Coronary artery (tissue), 2 donors: ENCODE measurements at regions not wholly inside any gene's neighbourhood (a gene's known extent, or its start where the extent isn't known, plus 50 kb on each side); places are given as distances from the start of the nearest gene placed in this dataset.
"Not testable (repeated sequence)": the region's sequence is repeated elsewhere in the genome, so short reads cannot be mapped to it uniquely, and the experiment has no call there.

Source experiments
- DNase-seq: peaks from one replicate; pipeline ENCODE4 v3.0.0-alpha.2; 2017; ENCODE audit warnings: low spot score
- H3K27ac ChIP-seq, 2 donors: fragments of 200-600 bp; sonication (generic); one replicate each; pipeline ENCODE4 v1.5.1; 2016 to 2019
- H3K4me3 ChIP-seq: fragments of 200-600 bp; sonication (generic); 2 replicates; pipeline ENCODE4 v1.5.1; 2016; ENCODE audit warnings: mild to moderate bottlenecking, moderate library complexity
- TF ChIP-seq, protein P1 (sequence below): fragments of 200-600 bp; sonication (generic); IDR thresholded peaks from one replicate; pipeline ENCODE4 v1.5.1; 2019; ENCODE audit warnings: antibody characterized with exemption

DNA sequence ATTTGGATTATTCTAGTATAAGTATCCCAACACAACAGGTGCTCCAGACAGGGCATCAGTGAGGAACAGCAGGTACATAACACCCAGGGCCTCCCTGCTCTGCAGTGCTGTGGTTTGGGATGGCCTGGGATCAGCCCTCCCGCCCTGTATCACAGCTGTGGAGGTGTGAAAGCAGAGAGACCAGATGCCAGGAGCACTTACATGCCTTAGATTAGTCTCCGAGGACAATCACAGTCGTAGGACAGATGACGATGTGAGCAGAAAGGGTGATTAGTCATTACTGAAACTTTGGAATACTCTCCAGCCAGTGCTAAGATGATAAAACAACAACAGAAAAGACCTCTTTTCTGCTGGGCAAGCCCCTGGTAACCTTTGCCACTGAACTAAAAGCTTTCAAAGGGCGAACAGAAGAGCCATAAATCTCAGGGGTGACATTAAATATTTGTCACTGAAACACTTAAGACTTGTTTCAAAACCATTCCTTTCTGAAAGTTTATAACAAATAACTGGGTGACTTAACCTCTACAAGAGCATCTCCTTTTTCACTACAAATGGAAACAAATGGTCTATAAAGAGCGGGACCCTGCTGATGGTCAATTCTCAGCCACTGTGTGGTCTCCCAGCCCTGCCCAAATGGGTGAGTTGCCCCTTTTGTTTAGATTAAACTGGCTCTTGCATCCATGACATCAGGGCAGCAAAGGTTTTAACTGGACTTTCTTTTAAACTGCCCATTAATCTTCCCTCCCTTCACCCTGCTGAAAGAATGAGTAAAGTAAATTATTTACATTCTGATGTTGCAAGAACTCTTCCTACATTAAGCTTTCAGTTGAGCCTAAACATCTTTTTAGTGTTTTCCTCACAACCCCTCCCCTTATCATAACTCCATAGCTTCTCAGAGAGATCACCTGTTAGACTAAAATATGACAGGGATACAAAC is 183.1 kb upstream of the COX10 start:
- DNase-seq: no peak
- no peak overlapping the region for H3K4me3 ChIP-seq
- TF ChIP-seq, protein P1, sequence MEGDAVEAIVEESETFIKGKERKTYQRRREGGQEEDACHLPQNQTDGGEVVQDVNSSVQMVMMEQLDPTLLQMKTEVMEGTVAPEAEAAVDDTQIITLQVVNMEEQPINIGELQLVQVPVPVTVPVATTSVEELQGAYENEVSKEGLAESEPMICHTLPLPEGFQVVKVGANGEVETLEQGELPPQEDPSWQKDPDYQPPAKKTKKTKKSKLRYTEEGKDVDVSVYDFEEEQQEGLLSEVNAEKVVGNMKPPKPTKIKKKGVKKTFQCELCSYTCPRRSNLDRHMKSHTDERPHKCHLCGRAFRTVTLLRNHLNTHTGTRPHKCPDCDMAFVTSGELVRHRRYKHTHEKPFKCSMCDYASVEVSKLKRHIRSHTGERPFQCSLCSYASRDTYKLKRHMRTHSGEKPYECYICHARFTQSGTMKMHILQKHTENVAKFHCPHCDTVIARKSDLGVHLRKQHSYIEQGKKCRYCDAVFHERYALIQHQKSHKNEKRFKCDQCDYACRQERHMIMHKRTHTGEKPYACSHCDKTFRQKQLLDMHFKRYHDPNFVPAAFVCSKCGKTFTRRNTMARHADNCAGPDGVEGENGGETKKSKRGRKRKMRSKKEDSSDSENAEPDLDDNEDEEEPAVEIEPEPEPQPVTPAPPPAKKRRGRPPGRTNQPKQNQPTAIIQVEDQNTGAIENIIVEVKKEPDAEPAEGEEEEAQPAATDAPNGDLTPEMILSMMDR: no peak
- no peak overlapping the region for H3K27ac ChIP-seq

DNA sequence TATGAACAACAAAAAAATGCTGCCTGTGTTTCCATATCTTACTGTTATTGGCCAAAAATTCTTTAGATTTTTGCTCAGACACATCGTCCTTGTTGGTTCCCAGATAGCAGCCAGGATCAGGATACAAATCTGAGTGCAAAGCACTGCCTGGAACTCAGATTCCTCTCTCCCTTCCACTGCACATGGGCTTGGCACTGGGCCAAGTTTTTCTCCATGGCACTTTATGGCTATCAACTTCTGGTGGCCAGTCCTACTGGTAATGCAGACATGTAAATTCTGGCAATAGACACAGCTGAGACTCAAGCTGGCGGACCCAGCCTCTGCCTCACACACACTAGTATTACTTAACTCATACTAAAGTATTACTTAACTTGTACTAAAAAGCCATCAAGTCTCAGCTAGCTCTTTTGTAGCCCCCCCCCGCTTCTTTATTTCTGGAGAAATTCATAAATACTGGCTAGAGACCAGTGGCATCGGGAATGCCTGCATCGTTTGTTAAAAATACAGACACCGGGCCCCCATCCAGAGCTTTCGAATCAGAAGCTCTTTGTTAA is 181.2 kb upstream of the COX10 start:
- Histone ChIP-seq H3K27ac (no peak overlapping the region), H3K4me3 (no peak overlapping the region)
- TF ChIP-seq, protein P1: no peak
- no peak for DNase-seq

DNA sequence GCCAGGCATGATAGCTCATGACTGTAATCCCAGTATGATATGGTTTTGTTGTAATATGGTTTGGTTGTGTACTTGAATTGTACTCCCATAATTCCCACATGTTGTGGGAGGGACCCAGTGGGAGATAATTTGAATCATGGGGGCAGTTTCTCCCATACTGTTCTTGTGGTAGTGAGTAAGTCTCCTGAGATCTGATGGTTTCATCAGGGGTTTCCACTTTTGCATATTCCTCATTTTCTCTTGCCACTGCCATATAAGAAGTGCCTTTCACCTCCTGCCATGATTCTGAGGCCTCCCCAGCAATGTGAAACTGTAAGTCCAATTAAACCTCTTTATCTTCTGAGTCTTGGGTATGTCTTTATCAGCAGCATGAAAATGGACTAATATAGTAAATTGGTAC is 160.3 kb upstream of the COX10 start:
- H3K27ac ChIP-seq, DNase-seq, H3K4me3 ChIP-seq: not testable (repeated sequence)

DNA sequence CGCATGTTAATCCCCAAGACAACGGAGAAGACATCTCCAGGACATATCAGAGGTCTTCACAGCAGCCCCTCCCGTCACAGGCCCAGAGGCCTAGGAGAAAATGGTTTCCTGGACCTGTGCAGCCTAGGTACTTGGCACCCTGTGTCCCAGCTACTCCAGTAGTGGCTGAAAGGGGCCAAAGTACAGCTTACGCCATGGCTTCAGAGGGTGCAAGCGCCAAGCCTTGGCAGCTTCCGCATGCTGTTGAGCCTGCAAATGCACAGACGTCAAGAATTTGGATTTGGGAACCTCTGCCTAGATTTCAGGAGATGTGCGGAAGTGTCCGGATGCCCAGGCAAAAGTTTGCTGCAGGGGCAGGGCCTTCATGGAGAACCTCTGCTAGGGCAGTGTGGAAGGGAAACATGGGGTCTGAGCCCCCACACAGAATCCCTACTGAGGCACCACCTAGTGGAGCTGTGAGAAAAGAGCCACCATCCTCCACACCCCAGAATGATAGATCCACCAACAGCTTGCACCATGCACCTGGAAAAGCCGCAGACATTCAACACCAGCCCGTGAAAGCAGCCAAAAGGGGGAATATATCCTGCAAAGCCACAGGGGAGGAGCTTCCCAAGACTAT is 159.3 kb upstream of the COX10 start:
- no peak overlapping the region for H3K27ac ChIP-seq
- H3K4me3 ChIP-seq: no peak overlapping the region
- TF ChIP-seq, protein P1: no peak
- DNase-seq: no peak

DNA sequence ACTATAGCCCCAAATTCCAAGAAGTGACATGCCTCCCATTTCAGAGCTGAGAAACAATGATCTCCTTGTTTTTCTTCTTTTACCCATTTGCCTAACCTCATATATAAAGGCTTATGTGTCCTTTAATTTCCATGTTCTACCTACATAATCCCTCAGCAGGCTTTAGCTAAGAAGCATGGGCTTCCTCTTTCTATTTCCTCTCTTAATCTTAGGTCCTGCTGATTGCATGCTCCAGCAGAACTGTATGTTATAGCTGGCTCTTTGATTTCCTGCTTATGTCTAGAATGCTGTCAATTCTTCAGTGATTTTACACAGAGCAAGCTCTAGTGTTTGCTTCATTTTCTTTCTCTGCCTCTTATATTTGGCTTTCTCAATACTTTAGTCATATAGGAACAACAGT is 151.7 kb upstream of the COX10 start:
- H3K4me3 ChIP-seq: no peak overlapping the region
- no peak overlapping the region for H3K27ac ChIP-seq
- no peak for DNase-seq
- TF ChIP-seq, protein P1: no peak

DNA sequence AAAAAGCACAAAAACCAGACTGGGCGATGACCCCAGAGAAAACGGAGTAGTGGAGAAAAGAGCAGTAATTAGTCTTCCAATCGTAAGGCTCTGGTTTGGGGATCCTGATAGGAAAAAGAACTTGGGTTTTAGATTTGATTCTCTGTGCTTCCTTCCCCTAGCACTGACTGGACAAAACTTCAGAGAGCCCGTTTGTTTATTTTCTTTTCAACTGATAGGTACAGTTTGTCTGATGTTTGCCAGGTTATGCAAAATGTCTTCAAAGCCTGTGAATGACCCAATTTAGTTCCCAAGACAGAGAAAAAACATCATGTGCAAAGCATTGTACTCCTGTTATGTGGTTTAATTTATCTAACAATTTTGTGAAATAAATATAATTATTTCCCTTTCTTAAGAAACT is 151.1 kb upstream of the COX10 start:
- TF ChIP-seq, protein P1: no peak
- Histone ChIP-seq H3K4me3 (no peak overlapping the region), H3K27ac (no peak overlapping the region)
- DNase-seq: no peak

DNA sequence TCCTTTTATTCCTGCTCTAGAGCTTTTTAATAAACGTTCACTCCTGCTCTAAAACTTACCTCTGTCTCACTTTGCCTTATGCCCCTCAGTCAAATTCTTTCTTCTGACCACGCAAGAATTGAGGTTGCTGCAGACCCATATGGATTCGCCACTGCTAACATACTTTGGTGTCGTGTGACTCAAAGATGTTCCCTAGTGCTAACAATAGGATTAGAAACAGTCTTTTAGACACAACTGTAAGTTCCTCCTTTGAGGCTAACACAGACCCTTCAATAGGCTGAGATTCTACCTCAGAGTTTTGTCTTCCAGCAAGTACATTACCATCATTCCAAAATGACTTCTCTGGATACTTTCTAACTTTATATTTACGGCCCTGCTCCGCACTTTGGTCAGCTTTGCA is 149.5 kb upstream of the COX10 start:
- Histone ChIP-seq H3K27ac (no peak overlapping the region), H3K4me3 (no peak overlapping the region)
- DNase-seq: no peak
- TF ChIP-seq, protein P1: no peak
